22Rv1 (cell line): ENCODE measurements at regions not wholly inside any gene's neighbourhood (a gene's known extent, or its start where the extent isn't known, plus 50 kb on each side); places are given as distances from the start of the nearest gene placed in this dataset.

Experiments
- ZFX ChIP-seq: fragments of 450-650 bp; IDR thresholded peaks from 2 replicates; pipeline ENCODE4 v1.6.1; 2017; ENCODE audit warnings: antibody characterized with exemption, borderline replicate concordance
- TF ChIP-seq, protein P1 (sequence below): fragments of 450-650 bp; IDR thresholded peaks from 2 replicates; pipeline ENCODE4 v1.5.1; 2017; ENCODE audit warnings: mild to moderate bottlenecking

- TF ChIP-seq, protein P1, sequence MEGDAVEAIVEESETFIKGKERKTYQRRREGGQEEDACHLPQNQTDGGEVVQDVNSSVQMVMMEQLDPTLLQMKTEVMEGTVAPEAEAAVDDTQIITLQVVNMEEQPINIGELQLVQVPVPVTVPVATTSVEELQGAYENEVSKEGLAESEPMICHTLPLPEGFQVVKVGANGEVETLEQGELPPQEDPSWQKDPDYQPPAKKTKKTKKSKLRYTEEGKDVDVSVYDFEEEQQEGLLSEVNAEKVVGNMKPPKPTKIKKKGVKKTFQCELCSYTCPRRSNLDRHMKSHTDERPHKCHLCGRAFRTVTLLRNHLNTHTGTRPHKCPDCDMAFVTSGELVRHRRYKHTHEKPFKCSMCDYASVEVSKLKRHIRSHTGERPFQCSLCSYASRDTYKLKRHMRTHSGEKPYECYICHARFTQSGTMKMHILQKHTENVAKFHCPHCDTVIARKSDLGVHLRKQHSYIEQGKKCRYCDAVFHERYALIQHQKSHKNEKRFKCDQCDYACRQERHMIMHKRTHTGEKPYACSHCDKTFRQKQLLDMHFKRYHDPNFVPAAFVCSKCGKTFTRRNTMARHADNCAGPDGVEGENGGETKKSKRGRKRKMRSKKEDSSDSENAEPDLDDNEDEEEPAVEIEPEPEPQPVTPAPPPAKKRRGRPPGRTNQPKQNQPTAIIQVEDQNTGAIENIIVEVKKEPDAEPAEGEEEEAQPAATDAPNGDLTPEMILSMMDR = no peak
- TF ChIP-seq ZFX = no peak
Observed at GRCh38 chr2:184339966-184340365, 258.4 kb upstream of the ZNF804A start.
